ENCODE measurements at regions not wholly inside any gene's neighbourhood (a gene's known extent, or its start where the extent isn't known, plus 50 kb on each side); places are given as distances from the start of the nearest gene placed in this dataset.
"Not testable (repeated sequence)": the region's sequence is repeated elsewhere in the genome, so short reads cannot be mapped to it uniquely, and the experiment has no call there.

GRCh38 chr2:129004485-129004884, 685.8 kb upstream of the HS6ST1 start:
- no peak for DNase-seq

DNA sequence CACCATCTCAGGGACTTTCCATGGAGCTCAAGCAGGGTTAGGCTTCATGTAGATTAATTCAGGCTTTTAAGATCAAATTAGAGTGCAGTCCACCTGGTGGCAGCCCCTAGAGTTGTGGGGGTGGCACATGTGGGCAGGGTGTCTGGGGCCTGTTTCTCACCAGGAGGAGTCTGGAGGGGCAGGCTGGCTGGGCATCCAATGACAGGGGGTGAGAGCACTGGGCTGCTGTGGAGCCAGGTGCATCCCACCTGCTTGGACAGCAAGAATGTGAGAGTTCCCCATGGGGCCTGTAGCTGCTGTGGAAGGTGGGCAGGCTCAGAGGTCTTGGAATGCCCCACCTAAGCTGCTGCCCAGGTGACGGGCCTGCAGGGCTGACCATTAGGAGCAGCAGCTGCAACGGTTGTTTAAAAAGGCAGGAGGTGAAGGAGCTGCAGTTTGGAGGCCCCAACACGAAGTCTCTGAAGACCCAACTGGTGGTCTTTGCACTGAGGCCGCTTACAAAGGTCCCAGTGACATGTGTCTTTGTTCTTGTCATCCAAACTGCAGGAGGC, 686.3 kb upstream of the HS6ST1 start:
- DNase-seq, result no peak

DNA sequence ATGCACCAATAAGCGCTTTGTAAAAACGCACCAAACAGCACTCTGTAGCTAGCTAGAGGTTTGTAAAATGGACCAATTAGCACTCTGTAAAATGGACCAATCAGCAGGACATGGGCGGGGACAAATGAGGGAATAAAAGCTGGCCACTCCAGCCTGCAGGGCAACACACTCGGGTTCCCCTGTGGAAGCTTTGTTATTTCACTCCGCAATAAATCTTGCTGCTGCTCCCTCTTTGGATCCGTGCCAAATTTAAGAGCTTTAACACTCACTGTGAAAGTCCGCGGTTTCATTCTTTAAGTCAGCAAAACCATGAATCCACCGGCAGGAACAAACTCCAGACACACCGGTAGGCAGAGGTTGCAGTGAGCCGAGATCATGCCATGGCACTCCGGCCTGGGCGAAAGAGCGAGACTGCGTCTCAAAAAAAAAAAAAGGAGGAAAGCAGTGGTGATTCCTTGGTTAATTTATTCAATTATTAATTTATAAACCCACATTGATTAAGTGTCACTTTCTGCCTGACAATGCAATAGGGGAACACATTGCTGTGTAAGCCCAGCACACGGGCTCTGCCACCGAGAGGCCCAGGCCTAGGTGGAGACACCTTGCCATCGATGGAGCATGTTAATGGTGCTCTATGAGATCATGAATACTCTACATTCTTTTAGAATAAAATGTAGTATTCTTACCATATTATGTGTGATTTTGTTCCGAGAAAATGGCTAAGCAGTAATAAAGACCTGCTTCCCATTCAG, 687.6 kb upstream of the HS6ST1 start:
- DNase-seq, result no peak

- DNase-seq, result no peak
Measured at GRCh38 chr2:129006901-129007300, 688.2 kb upstream of the HS6ST1 start.

- DNase-seq, result no peak
Measured at GRCh38 chr2:129008055-129008880, 689.6 kb upstream of the HS6ST1 start.

DNA sequence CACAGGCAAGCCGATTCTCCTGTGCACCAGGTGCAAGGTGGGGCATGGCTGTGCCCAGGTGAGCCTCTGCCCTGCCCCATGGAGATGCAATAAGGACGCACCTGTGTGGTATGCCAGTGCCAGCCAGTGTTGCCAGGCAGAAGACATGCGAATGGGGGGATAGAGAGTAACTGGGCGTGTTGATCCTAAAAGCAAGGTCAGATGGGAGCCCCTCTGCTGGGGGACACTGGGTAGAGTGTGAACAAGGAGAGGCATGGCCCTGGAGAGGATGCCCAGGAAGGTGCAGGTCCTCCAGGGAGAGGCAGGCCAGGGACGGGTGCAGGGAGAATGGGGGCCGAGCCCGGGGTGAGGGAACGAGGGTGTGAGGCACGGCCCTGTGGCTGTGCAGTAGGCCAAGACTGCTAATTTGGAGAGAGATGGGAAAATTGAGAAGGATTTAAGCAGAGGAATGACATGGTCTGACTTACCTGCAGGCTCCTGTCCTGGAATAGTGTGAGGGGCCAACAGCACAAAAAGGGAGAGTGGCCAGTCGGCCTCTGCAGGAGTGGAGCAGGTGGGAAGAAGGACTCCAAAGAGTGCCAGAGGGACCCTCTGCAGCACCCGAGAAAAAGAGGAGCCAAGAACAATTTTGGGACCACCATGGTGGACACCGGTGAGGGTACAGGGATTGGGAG, 690.4 kb upstream of the HS6ST1 start:
- DNase-seq, result no peak

- DNase-seq, result no peak
Measured at GRCh38 chr2:129009555-129010146, 691.0 kb upstream of the HS6ST1 start.

DNA sequence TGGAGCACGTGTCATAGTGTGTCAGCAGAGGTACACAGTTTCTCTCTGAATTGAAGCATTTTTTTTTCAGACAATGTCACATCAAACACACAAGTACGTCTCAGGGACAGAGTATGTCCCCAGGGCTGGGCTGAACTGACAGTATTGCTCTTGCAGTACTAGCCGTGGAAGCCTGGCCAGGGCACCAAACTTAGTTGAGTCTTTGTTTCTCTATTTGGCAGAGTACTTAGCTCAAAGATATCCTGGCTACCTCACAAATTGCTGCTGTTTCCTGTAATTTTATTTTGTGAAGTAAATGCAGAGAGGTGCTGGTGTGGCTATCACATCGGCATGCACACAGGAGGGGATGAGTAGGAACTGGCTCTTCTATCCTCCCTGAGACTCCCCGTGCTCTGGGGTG, 691.6 kb upstream of the HS6ST1 start:
- no peak for DNase-seq

- DNase-seq, result no peak
Measured at GRCh38 chr2:129011466-129012061, 692.9 kb upstream of the HS6ST1 start.

GRCh38 chr2:129014432-129014831, 695.8 kb upstream of the HS6ST1 start:
- no peak for DNase-seq

GRCh38 chr2:129015397-129016285, 697.0 kb upstream of the HS6ST1 start:
- no peak for DNase-seq

DNA sequence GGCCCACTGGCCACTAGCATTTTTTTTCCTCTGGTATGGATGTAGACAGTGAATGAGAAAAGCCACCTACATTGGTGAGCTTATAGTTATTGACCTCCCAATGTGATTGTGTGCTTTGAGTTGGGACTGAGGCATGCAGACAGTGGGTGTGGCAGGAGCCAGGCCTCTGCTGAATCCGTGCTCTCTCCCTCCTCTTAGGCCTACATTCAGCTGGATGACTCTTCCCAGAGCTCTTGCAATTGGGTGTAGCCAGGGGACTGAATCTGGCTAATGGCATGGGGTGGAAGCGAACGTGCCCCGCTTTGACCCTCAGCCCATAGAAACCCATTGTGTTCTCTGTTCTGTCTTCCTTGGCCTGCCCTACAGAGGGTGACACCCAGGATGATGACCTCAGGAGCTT, 698.3 kb upstream of the HS6ST1 start:
- DNase-seq, result no peak

GRCh38 chr2:129024796-129025195, 706.1 kb upstream of the HS6ST1 start:
- DNase-seq, result no peak

DNA sequence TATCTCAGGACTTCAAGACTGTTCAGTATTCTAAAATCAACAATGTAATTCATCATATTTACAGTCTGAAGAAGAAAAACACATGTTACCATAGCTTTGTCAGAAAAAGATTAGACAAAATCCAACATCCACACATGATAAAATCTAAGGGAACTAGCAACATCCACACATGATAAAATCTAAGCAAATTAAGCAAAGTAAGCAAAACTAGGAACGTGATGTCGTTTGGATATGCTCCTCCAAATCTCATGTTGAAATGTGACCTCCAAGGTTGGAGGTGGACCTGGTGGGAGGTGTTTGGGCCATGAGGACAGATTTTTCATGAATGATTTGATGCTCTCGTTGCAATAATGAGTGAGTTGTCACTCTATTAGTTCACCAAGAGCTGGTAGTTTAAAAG, 717.3 kb upstream of the HS6ST1 start:
- no peak for DNase-seq

GRCh38 chr2:129043677-129044076, 725.0 kb upstream of the HS6ST1 start:
- DNase-seq, result not testable (repeated sequence)

DNA sequence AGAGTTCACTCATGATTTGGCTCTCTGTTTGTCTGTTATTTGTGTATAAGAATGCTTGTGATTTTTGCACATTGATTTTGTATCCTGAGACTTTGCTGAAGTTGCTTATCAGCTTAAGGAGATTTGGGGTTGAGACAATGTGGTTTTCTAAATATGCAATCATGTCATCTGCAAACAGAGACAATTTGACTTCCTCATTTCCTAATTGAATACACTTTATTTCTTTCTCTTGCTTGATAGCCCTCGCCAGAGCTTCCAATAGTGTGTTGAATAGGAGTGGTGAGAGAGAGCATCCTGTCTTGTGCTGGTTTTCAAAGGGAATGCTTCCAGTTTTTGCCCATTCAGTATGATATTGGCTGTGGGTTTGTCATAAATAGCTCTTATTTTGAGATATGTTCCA, 727.8 kb upstream of the HS6ST1 start:
- DNase-seq, result not testable (repeated sequence)

DNA sequence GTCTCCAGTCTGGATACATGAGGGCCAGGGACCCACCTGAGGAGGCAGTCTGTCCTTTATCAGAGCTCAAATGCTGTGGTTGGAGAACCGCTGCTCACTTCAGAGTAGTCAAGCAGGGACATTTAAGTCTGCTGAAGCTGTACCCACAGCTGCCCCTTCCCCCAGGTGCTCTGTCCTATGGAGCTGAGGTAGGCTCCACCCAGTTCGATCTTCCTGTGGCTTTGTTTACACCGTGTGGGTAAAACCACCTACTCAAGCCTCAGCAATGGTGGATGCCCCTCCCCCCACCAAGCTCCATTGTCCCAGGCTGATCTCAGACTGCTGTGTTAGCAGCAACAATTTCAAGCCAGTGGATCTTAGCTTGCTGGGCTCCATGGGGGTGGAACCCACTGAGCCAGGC, 731.4 kb upstream of the HS6ST1 start:
- no peak for DNase-seq

DNA sequence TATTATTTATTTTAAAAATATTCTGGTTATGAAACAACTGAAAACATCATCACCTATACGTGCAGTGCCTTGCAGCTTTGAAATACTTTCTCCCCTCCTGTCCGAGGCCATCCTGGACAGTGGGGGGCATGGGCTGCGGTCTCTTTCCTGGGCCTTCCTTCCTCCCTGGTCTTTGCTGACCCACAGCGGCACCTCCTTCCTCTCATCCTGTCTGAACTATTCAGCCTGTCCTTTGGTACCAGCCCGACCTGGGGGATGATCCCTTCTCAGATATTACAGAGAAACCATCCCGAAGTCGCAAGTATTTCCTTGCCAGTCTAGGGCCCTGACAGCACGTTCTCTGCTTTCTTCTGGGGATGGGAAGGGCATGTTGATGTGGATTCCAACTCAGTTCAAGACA, 736.6 kb upstream of the HS6ST1 start:
- no peak for DNase-seq

DNA sequence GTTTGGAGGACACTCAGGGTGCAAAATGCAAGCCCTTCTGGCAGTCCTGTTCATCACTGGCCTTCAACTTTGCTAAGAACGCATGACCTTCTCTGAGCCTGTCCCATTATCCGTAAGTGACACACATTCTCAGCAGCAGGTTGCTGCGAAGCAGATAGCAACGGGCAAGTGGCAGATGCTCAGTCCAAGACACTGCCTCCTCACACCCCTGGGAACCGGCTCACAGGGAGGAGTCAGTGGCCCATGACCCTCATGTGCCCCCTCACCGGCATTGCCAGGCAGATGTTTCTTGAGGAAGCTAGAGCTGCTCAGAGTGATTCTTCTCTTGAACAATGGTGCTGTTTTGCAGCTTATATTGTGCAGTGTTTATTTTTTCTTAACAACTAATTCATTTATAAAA, 737.2 kb upstream of the HS6ST1 start:
- no peak for DNase-seq

DNA sequence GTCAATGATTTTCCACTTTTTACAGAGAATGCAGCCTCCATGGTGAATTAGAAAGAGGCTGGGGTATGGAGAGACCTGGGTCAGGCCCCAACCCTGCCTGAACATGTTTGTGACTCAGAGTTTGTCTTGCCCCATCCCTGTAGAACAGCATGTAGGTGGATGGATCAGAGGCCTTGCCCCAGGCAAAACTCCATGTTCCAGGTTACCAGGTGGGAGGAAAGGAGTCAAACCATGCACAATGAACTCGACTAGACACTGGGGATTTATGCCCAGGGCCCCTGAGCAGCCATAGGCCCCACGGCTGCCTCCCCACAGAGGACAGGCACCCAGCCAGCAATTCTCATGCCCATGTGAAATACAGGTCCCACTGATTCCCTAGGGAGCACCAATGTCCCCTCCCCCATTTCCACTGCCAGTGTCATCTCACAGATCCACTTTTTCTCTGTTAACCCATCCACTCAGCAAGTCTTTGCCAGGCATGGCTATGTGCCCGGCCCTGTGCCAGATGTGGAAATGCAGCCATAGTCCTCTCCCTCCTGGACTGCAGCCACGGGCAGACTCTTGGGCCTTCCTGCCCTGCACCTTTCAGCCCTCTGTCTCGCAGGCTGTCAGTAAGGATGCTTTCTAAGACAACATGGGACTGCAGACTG, 737.8 kb upstream of the HS6ST1 start:
- DNase-seq, result no peak

GRCh38 chr2:129056959-129057317, 738.3 kb upstream of the HS6ST1 start:
- no peak for DNase-seq

Measured in activated CD8-positive, alpha-beta memory T cell treated with anti-CD3 and anti-CD28 coated beads for 24 hours (primary cell).